ENCODE measurements at regions not wholly inside any gene's neighbourhood (a gene's known extent, or its start where the extent isn't known, plus 50 kb on each side); places are given as distances from the start of the nearest gene placed in this dataset.
A peak's percentile ranks its signal among the peaks of the same experiment; 100 is the strongest.

DNA sequence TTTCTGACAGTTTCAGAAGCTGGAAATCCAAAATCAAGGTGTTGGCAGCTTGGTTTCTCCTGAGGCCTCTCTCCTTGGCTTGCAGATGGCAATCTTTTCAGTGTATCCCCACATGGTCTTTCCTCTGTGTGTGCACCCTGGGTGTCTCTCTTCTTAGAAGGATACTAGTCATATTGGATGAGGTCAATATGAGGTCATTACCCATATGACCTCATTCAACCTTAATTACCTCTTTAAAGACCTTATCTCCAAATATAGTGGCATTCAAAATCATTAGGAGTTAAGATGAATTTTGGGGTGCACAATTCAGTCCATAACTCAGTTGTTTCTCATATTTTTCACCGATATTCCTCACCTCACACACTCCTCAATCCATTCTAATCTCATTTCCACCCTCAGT is 92.4 kb upstream of the TGM3 start:
- DNase-seq (ENCODE audit: insufficient read length) = no peak
- FAIRE-seq = no peak
- TF ChIP-seq POLR2A (IDR thresholded peaks at IDR 0.05; ENCODE audit: low read depth, low read length) (no peak), POLR2AphosphoS5 (IDR thresholded peaks at IDR 0.05; ENCODE audit: low read depth, low read length) (no peak), TAF1 (IDR thresholded peaks at IDR 0.05; ENCODE audit: borderline replicate concordance, low read depth, low read length) (no peak)

- TF ChIP-seq POLR2AphosphoS5 (IDR thresholded peaks at IDR 0.05; ENCODE audit: low read depth, low read length) (no peak), TAF1 (IDR thresholded peaks at IDR 0.05; ENCODE audit: borderline replicate concordance, low read depth, low read length) (no peak), POLR2A (IDR thresholded peaks at IDR 0.05; ENCODE audit: low read depth, low read length) (no peak)
- DNase-seq (ENCODE audit: insufficient read length) = no peak
- FAIRE-seq = no peak
Measured at GRCh38 chr20:2204021-2204420, 91.8 kb upstream of the TGM3 start.

- FAIRE-seq = peak; percentile 89
- TF ChIP-seq POLR2AphosphoS5 (IDR thresholded peaks at IDR 0.05; ENCODE audit: low read depth, low read length) (no peak), POLR2A (IDR thresholded peaks at IDR 0.05; ENCODE audit: low read depth, low read length) (no peak), TAF1 (IDR thresholded peaks at IDR 0.05; ENCODE audit: borderline replicate concordance, low read depth, low read length) (no peak)
- DNase-seq (ENCODE audit: insufficient read length) = peak; percentile 68
Measured at GRCh38 chr20:2206957-2207769, 88.6 kb upstream of the TGM3 start.

- FAIRE-seq (peak; percentile 5), DNase-seq (ENCODE audit: insufficient read length) (no peak)
- TF ChIP-seq POLR2A (IDR thresholded peaks at IDR 0.05; ENCODE audit: low read depth, low read length) (no peak), TAF1 (IDR thresholded peaks at IDR 0.05; ENCODE audit: borderline replicate concordance, low read depth, low read length) (no peak), POLR2AphosphoS5 (IDR thresholded peaks at IDR 0.05; ENCODE audit: low read depth, low read length) (no peak)
Measured at GRCh38 chr20:2207770-2208097, 88.1 kb upstream of the TGM3 start.

- FAIRE-seq (no peak), DNase-seq (ENCODE audit: insufficient read length) (no peak)
- TF ChIP-seq POLR2AphosphoS5 (IDR thresholded peaks at IDR 0.05; ENCODE audit: low read depth, low read length) = no peak
- TF ChIP-seq TAF1 (IDR thresholded peaks at IDR 0.05; ENCODE audit: borderline replicate concordance, low read depth, low read length) = no peak
- TF ChIP-seq POLR2A (IDR thresholded peaks at IDR 0.05; ENCODE audit: low read depth, low read length) = no peak
Measured at GRCh38 chr20:2208897-2209296, 86.9 kb upstream of the TGM3 start.

GRCh38 chr20:2210646-2211552 is 84.9 kb upstream of the TGM3 start:
- TF ChIP-seq TAF1 (IDR thresholded peaks at IDR 0.05; ENCODE audit: borderline replicate concordance, low read depth, low read length) (no peak), POLR2AphosphoS5 (IDR thresholded peaks at IDR 0.05; ENCODE audit: low read depth, low read length) (no peak), POLR2A (IDR thresholded peaks at IDR 0.05; ENCODE audit: low read depth, low read length) (no peak)
- DNase-seq (ENCODE audit: insufficient read length) (no peak), FAIRE-seq (peak; percentile 44)

DNA sequence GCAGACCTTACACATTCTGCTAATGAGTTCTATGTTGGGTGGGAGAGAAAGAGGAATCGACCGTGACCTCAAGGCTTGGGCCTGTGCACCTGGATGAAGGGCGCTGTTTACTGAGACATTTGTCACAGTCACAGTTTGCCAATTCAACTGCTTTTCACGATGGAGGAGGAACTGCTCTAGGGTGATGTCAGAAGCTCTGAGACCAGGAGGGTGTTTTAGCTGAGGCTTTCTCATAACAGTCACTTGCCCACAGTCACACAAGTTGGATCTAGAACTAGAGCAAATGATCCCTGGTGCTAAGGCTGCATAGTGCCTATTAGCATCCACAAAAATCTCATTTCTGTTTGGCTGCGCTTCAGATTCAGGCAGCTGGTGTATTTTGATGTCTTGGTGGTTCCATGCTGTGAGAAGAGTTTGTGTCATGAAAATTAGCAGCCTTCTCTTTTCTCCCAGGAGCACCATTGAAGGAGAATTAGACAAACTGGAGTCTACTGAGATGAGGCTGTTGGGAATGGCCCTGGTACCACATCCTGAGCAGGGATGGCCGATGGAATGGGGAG is 83.3 kb upstream of the TGM3 start:
- TF ChIP-seq POLR2A (IDR thresholded peaks at IDR 0.05; ENCODE audit: low read depth, low read length) (no peak), TAF1 (IDR thresholded peaks at IDR 0.05; ENCODE audit: borderline replicate concordance, low read depth, low read length) (no peak), POLR2AphosphoS5 (IDR thresholded peaks at IDR 0.05; ENCODE audit: low read depth, low read length) (no peak)
- DNase-seq (ENCODE audit: insufficient read length) = no peak
- FAIRE-seq = no peak

DNA sequence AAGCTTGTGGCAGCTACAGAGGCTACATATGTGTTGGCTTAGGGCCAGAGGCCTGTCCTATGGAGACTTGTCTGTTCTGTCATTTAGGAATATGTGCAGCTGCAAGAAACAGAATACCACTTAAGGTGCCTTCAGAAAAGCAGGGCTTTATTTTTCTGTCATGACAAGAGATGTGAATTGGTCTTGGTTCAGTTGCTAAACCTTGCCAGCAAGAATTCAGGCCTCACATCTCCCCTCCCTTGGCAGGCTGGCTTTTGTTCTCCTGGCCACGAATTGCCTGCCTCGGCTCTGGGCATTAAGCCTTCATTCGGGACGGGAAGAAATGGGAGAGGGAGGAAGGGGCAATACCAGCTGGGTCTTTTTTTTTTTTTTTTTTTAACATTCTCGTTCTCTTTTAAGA is 82.4 kb upstream of the TGM3 start:
- FAIRE-seq = no peak
- DNase-seq (ENCODE audit: insufficient read length) = no peak
- no peak for TF ChIP-seq POLR2AphosphoS5 (IDR thresholded peaks at IDR 0.05; ENCODE audit: low read depth, low read length)
- TF ChIP-seq TAF1 (IDR thresholded peaks at IDR 0.05; ENCODE audit: borderline replicate concordance, low read depth, low read length) = no peak
- no peak for TF ChIP-seq POLR2A (IDR thresholded peaks at IDR 0.05; ENCODE audit: low read depth, low read length)

DNA sequence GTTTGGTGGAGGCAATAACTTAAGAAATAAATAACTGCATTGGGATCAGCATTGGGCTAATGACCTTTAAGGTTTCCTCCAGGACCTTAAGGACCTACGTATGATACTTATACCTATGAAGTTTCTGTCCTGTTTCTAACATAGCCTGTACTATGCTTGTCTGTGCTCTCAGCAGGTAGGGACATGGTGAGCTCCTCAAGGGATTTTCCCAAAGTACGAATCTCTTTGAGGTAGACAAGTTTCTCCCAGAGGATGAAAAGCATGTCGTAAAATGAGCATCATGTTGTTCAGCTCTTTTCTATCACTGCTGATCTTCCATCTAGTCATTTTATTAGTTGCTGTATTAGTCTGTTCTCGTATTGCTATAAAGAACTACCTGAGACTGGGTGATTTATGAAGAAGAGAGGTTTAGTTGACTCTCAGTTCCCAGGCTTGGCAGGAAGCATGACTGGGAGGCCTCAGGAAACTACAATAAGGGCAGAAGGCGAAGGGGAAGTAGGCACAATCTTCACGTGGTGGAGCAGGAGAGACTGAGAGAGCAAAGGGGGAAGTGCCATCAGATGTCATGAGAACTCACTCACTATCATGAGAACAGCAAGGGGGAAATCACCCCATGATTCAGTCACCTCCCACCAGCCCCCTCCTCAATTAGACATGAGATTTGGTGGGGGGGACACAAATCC is 77.8 kb upstream of the TGM3 start:
- TF ChIP-seq POLR2A (IDR thresholded peaks at IDR 0.05; ENCODE audit: low read depth, low read length) (no peak), TAF1 (IDR thresholded peaks at IDR 0.05; ENCODE audit: borderline replicate concordance, low read depth, low read length) (no peak), POLR2AphosphoS5 (IDR thresholded peaks at IDR 0.05; ENCODE audit: low read depth, low read length) (no peak)
- FAIRE-seq (peak; percentile 87), DNase-seq (ENCODE audit: insufficient read length) (no peak)

- FAIRE-seq = no peak
- no peak for TF ChIP-seq POLR2AphosphoS5 (IDR thresholded peaks at IDR 0.05; ENCODE audit: low read depth, low read length)
- TF ChIP-seq POLR2A (IDR thresholded peaks at IDR 0.05; ENCODE audit: low read depth, low read length) = no peak
- no peak for TF ChIP-seq TAF1 (IDR thresholded peaks at IDR 0.05; ENCODE audit: borderline replicate concordance, low read depth, low read length)
- no peak for DNase-seq (ENCODE audit: insufficient read length)
Measured at GRCh38 chr20:2219481-2220006, 76.3 kb upstream of the TGM3 start.

DNA sequence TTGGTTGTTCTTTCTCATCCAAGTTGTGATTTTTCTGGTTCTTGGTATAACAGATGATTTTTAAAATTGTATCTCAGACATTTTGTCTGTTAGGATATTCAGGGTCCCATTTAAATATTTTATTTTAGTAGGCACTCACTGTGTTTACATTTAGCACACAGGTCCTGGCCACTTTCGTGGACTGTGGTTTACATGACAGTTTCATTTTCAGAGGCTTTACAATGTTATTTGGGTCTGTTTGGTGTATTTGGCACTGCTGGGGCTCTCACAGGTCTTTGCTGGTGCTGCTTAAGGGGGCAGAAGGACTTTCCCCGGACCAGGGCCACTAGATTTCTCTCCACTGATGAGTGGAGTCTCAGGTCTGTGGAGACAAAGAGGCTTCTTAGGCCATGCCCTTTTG is 75.5 kb upstream of the TGM3 start:
- TF ChIP-seq POLR2A (IDR thresholded peaks at IDR 0.05; ENCODE audit: low read depth, low read length) = no peak
- no peak for TF ChIP-seq TAF1 (IDR thresholded peaks at IDR 0.05; ENCODE audit: borderline replicate concordance, low read depth, low read length)
- no peak for TF ChIP-seq POLR2AphosphoS5 (IDR thresholded peaks at IDR 0.05; ENCODE audit: low read depth, low read length)
- no peak for FAIRE-seq
- no peak for DNase-seq (ENCODE audit: insufficient read length)
